ENCODE measurements at regions not wholly inside any gene's neighbourhood (a gene's known extent, or its start where the extent isn't known, plus 50 kb on each side); places are given as distances from the start of the nearest gene placed in this dataset.
"Not testable (repeated sequence)": the region's sequence is repeated elsewhere in the genome, so short reads cannot be mapped to it uniquely, and the experiment has no call there.

GRCh38 chr2:91580043-91580442 is 2888.6 kb downstream of the RPIA start:
- peak; percentile 56 for DNase-seq
- 81 to 86% (median 83%) methylated on average over 4 of the region's 4 CpGs for WGBS, 5 donors
- intact Hi-C loops (cut with DNase I; ENCODE audit: low total_unique reads); H3K36me3 ChIP-seq; H3K27ac ChIP-seq; H3K4me3 ChIP-seq; H3K4me1 ChIP-seq: not testable (repeated sequence)
- Histone ChIP-seq H3K27me3 (replicated peaks in 1 of 7) (peaks cover 0 to 17% (median 0%) of the 10 kb centered on the region in 7 donors), H3K9me3 (peaks cover 0 to 15% (median 8%) of the 10 kb centered on the region in 8 donors)

- H3K36me3 ChIP-seq; intact Hi-C loops (cut with DNase I; ENCODE audit: low total_unique reads); H3K4me3 ChIP-seq; H3K27ac ChIP-seq; H3K4me1 ChIP-seq: not testable (repeated sequence)
- H3K27me3 ChIP-seq (replicated peaks in 1 of 7) = peaks cover 0 to 44% (median 0%) of the 10 kb centered on the region in 7 donors
- H3K9me3 ChIP-seq = peaks cover 0 to 42% (median 21%) of the 10 kb centered on the region in 8 donors
- peak; percentile 38 for DNase-seq
- 80 to 91% (median 83%) methylated on average over 6 of the region's 6 CpGs for WGBS, 5 donors
These were observed 2895.6 kb downstream of the RPIA start for GRCh38 chr2:91587098-91587497.

GRCh38 chr2:91587908-91588535 is 2896.5 kb downstream of the RPIA start:
- H3K27ac ChIP-seq; H3K36me3 ChIP-seq; H3K4me1 ChIP-seq; H3K4me3 ChIP-seq; intact Hi-C loops (cut with DNase I; ENCODE audit: low total_unique reads): not testable (repeated sequence)
- peaks cover 0 to 43% (median 21%) of the 10 kb centered on the region in 8 donors for H3K9me3 ChIP-seq
- 85 to 94% (median 88%) methylated on average over 17 of the region's 17 CpGs for whole genome bisulfite sequencing, 5 donors
- H3K27me3 ChIP-seq (replicated peaks in 1 of 7) = peaks cover 0 to 49% (median 0%) of the 10 kb centered on the region in 7 donors
- DNase-seq = peak; percentile 73

GRCh38 chr2:91588782-91589223 is 2897.3 kb downstream of the RPIA start:
- H3K27ac ChIP-seq; H3K4me1 ChIP-seq; intact Hi-C loops (cut with DNase I; ENCODE audit: low total_unique reads); H3K4me3 ChIP-seq; H3K36me3 ChIP-seq: not testable (repeated sequence)
- Histone ChIP-seq H3K9me3 (peaks cover 0 to 39% (median 16%) of the 10 kb centered on the region in 8 donors), H3K27me3 (replicated peaks in 1 of 7) (peaks cover 0 to 48% (median 0%) of the 10 kb centered on the region in 7 donors)
- peak; percentile 82 for DNase-seq
- 71 to 87% (median 86%) methylated on average over 36 of the region's 36 CpGs for WGBS, 5 donors

- H3K27ac ChIP-seq; H3K4me1 ChIP-seq; H3K4me3 ChIP-seq; intact Hi-C loops (cut with DNase I; ENCODE audit: low total_unique reads); H3K36me3 ChIP-seq: not testable (repeated sequence)
- H3K9me3 ChIP-seq = peaks cover 0 to 32% (median 11%) of the 10 kb centered on the region in 8 donors
- peak; percentile 78 for DNase-seq
- 14 to 37% (median 20%) methylated on average over 27 to 61 of the region's 65 CpGs for WGBS, 5 donors
- H3K27me3 ChIP-seq (replicated peaks in 1 of 7) = peaks cover 0 to 40% (median 0%) of the 10 kb centered on the region in 7 donors
These were observed 2898.2 kb downstream of the RPIA start for GRCh38 chr2:91589454-91590328.

GRCh38 chr2:91590381-91590780 is 2898.9 kb downstream of the RPIA start:
- Histone ChIP-seq H3K9me3 (peaks cover 0 to 28% (median 6%) of the 10 kb centered on the region in 8 donors), H3K27me3 (replicated peaks in 1 of 7) (peaks cover 0 to 40% (median 0%) of the 10 kb centered on the region in 7 donors)
- intact Hi-C loops (cut with DNase I; ENCODE audit: low total_unique reads); H3K4me1 ChIP-seq; H3K27ac ChIP-seq; H3K36me3 ChIP-seq; H3K4me3 ChIP-seq: not testable (repeated sequence)
- peak; percentile 72 for DNase-seq
- 83 to 93% (median 88%) methylated on average over 9 to 12 of the region's 12 CpGs for WGBS, 5 donors

- H3K36me3 ChIP-seq; H3K4me1 ChIP-seq; H3K27ac ChIP-seq; H3K4me3 ChIP-seq; intact Hi-C loops (cut with DNase I; ENCODE audit: low total_unique reads); DNase-seq: not testable (repeated sequence)
- WGBS, 5 donors = 80 to 90% (median 82%) methylated on average over 6 of the region's 6 CpGs
- Histone ChIP-seq H3K9me3 (peaks cover 0 to 28% (median 6%) of the 10 kb centered on the region in 8 donors), H3K27me3 (replicated peaks in 1 of 7) (peaks cover 0 to 40% (median 0%) of the 10 kb centered on the region in 7 donors)
These were observed 2899.6 kb downstream of the RPIA start for GRCh38 chr2:91591066-91591465.

- H3K27ac ChIP-seq; H3K27me3 ChIP-seq (replicated peaks in 1 of 7); intact Hi-C loops (cut with DNase I; ENCODE audit: low total_unique reads); H3K9me3 ChIP-seq; H3K4me1 ChIP-seq; H3K36me3 ChIP-seq; H3K4me3 ChIP-seq: not testable (repeated sequence)
- DNase-seq = peak; percentile 70
- 76 to 86% (median 82%) methylated on average over 6 to 7 of the region's 7 CpGs for WGBS, 5 donors
These were observed 2906.0 kb downstream of the RPIA start for GRCh38 chr2:91597436-91597835.

- H3K27me3 ChIP-seq (replicated peaks in 1 of 7); H3K27ac ChIP-seq; intact Hi-C loops (cut with DNase I; ENCODE audit: low total_unique reads); H3K9me3 ChIP-seq; H3K4me3 ChIP-seq; H3K36me3 ChIP-seq; DNase-seq; H3K4me1 ChIP-seq: not testable (repeated sequence)
- 85 to 92% (median 88%) methylated on average over 4 of the region's 4 CpGs for WGBS, 5 donors
These were observed 2907.0 kb downstream of the RPIA start for GRCh38 chr2:91598519-91598918.

- DNase-seq; H3K4me1 ChIP-seq; H3K4me3 ChIP-seq; H3K9me3 ChIP-seq; H3K27ac ChIP-seq; H3K36me3 ChIP-seq; intact Hi-C loops (cut with DNase I; ENCODE audit: low total_unique reads); H3K27me3 ChIP-seq (replicated peaks in 1 of 7): not testable (repeated sequence)
- WGBS, 5 donors = 72 to 79% (median 73%) methylated on average over 6 of the region's 6 CpGs
These were observed 2907.5 kb downstream of the RPIA start for GRCh38 chr2:91599000-91599399.

- H3K4me1 ChIP-seq; H3K36me3 ChIP-seq; DNase-seq; H3K27ac ChIP-seq; H3K4me3 ChIP-seq; intact Hi-C loops (cut with DNase I; ENCODE audit: low total_unique reads); H3K27me3 ChIP-seq (replicated peaks in 1 of 7); H3K9me3 ChIP-seq: not testable (repeated sequence)
- WGBS, 5 donors = 75 to 87% (median 80%) methylated on average over 1 of the region's 1 CpG
These were observed 2911.4 kb downstream of the RPIA start for GRCh38 chr2:91602860-91603259.
